Neural progenitor cell (in vitro differentiated cells): ENCODE measurements at regions not wholly inside any gene's neighbourhood (a gene's known extent, or its start where the extent isn't known, plus 50 kb on each side); places are given as distances from the start of the nearest gene placed in this dataset.
"Not testable (repeated sequence)": the region's sequence is repeated elsewhere in the genome, so short reads cannot be mapped to it uniquely, and the experiment has no call there.

Experiments used
- DNase-seq: peaks from one replicate; pipeline ENCODE4 v3.0.0-alpha.2; 2016; ENCODE audit warnings: low spot score
- H2AFZ ChIP-seq: fragments of 200-600 bp; sonication (generic); replicated peaks from 2 replicates; pipeline ENCODE4 v1.6.1; 2016; ENCODE audit warnings: antibody characterized with exemption
- H3F3A ChIP-seq: fragments of 200-600 bp; sonication (generic); 2 replicates; pipeline ENCODE4 v1.6.1; 2016; ENCODE audit warnings: antibody characterized with exemption, low read depth
- H3K27ac ChIP-seq: fragments of 200-600 bp; sonication (generic); 2 replicates; pipeline ENCODE4 v1.5.1; 2016; ENCODE audit warnings: mild to moderate bottlenecking
- H3K27me3 ChIP-seq: fragments of 200-600 bp; sonication (generic); 2 replicates; pipeline ENCODE4 v1.6.1; 2016; ENCODE audit warnings: mild to moderate bottlenecking, moderate library complexity
- H3K36me3 ChIP-seq: fragments of 200-600 bp; sonication (generic); 2 replicates; pipeline ENCODE4 v1.5.1; 2016
- H3K4me1 ChIP-seq: fragments of 200-600 bp; sonication (generic); 2 replicates; pipeline ENCODE4 v1.6.1; 2016; ENCODE audit warnings: mixed run types
- H3K4me2 ChIP-seq: fragments of 200-600 bp; sonication (generic); 2 replicates; pipeline ENCODE4 v1.6.1; 2016
- H3K4me3 ChIP-seq: fragments of 200-600 bp; sonication (generic); 2 replicates; pipeline ENCODE4 v1.5.1; 2016
- H3K79me2 ChIP-seq: fragments of 200-600 bp; sonication (generic); 2 replicates; pipeline ENCODE4 v1.6.1; 2016; ENCODE audit warnings: low read depth
- H3K9ac ChIP-seq: fragments of 200-600 bp; sonication (generic); 2 replicates; pipeline ENCODE4 v1.6.1; 2016
- H3K9me3 ChIP-seq: fragments of 200-600 bp; sonication (generic); 2 replicates; pipeline ENCODE4 v1.5.1; 2016; ENCODE audit warnings: low read depth
- H4K20me1 ChIP-seq: fragments of 200-600 bp; sonication (generic); 2 replicates; pipeline ENCODE4 v1.6.1; 2016; ENCODE audit warnings: low read depth
- H3K27ac Mint-ChIP-seq: 3 replicates; pipeline ENCODE4 v1.8.0; 2021; ENCODE audit warnings: mixed read lengths
- H3K27me3 Mint-ChIP-seq: 2 replicates; pipeline ENCODE4 v1.8.0; 2022; ENCODE audit warnings: low read depth, mild to moderate bottlenecking, inconsistent platforms, moderate library complexity, mixed read lengths; ENCODE audit not compliant: insufficient read depth
- H3K36me3 Mint-ChIP-seq: 3 replicates; pipeline ENCODE4 v1.8.0; 2021; ENCODE audit warnings: mixed read lengths
- H3K4me1 Mint-ChIP-seq: 3 replicates; pipeline ENCODE4 v1.8.0; 2021; ENCODE audit warnings: mixed read lengths
- H3K4me3 Mint-ChIP-seq: 3 replicates; pipeline ENCODE4 v1.8.0; 2021; ENCODE audit warnings: mild to moderate bottlenecking, moderate library complexity, mixed read lengths
- H3K9me3 Mint-ChIP-seq: 3 replicates; pipeline ENCODE4 v1.8.0; 2020; ENCODE audit warnings: mixed read lengths
- EZH2 ChIP-seq: fragments of 200-600 bp; sonication (generic); IDR thresholded peaks from 2 replicates; pipeline ENCODE4 v1.6.1; 2017; ENCODE audit warnings: antibody characterized with exemption, mild to moderate bottlenecking, moderate library complexity
- EZH2phosphoT487 ChIP-seq: fragments of 200-600 bp; sonication (generic); IDR thresholded peaks from 2 replicates; pipeline ENCODE4 v1.6.1; 2017; ENCODE audit warnings: antibody characterized with exemption
- TF ChIP-seq, protein P1 (sequence below): fragments of 200-600 bp; sonication (generic); IDR thresholded peaks from 2 replicates; pipeline ENCODE4 v1.5.1; 2017; ENCODE audit warnings: antibody characterized with exemption, mild to moderate bottlenecking

GRCh38 chr13:44312834-44313551, 60.6 kb upstream of the SERP2 start:
- no peak overlapping the region for H3K9ac ChIP-seq
- no peaks in the 10 kb centered on the region for H3K79me2 ChIP-seq

GRCh38 chr13:44313674-44314073, 60.0 kb upstream of the SERP2 start:
- no peak overlapping the region for H3K27ac Mint-ChIP-seq
- no peaks in the 10 kb centered on the region for H4K20me1 ChIP-seq
- H3K4me1 Mint-ChIP-seq: peaks cover 18% of the 10 kb centered on the region
- no peak overlapping the region for H3K4me2 ChIP-seq
- no peaks in the 10 kb centered on the region for H3K4me1 ChIP-seq
- TF ChIP-seq EZH2 (no peak), EZH2phosphoT487 (no peak)
- TF ChIP-seq, protein P1, sequence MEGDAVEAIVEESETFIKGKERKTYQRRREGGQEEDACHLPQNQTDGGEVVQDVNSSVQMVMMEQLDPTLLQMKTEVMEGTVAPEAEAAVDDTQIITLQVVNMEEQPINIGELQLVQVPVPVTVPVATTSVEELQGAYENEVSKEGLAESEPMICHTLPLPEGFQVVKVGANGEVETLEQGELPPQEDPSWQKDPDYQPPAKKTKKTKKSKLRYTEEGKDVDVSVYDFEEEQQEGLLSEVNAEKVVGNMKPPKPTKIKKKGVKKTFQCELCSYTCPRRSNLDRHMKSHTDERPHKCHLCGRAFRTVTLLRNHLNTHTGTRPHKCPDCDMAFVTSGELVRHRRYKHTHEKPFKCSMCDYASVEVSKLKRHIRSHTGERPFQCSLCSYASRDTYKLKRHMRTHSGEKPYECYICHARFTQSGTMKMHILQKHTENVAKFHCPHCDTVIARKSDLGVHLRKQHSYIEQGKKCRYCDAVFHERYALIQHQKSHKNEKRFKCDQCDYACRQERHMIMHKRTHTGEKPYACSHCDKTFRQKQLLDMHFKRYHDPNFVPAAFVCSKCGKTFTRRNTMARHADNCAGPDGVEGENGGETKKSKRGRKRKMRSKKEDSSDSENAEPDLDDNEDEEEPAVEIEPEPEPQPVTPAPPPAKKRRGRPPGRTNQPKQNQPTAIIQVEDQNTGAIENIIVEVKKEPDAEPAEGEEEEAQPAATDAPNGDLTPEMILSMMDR: no peak
- no peaks in the 10 kb centered on the region for H3K9me3 ChIP-seq
- H3K36me3 ChIP-seq: no peaks in the 10 kb centered on the region
- no peak for DNase-seq
- no peaks in the 10 kb centered on the region for H3K27me3 Mint-ChIP-seq
- no peaks in the 10 kb centered on the region for H3K79me2 ChIP-seq
- H3F3A ChIP-seq: no peaks in the 10 kb centered on the region
- H3K4me3 ChIP-seq: no peak overlapping the region
- no peak overlapping the region for H2AFZ ChIP-seq
- no peak overlapping the region for H3K4me3 Mint-ChIP-seq
- peaks cover 6% of the 10 kb centered on the region for H3K9me3 Mint-ChIP-seq
- peaks cover 10% of the 10 kb centered on the region for H3K27me3 ChIP-seq
- no peak overlapping the region for H3K27ac ChIP-seq
- no peak overlapping the region for H3K9ac ChIP-seq
- no peaks in the 10 kb centered on the region for H3K36me3 Mint-ChIP-seq

More at GRCh38 chr13:44312834-44313551, 60.6 kb upstream of the SERP2 start:
- TF ChIP-seq EZH2: no peak
- no peak for TF ChIP-seq EZH2phosphoT487
- TF ChIP-seq, protein P1: no peak
- H3K36me3 ChIP-seq: no peaks in the 10 kb centered on the region
- H4K20me1 ChIP-seq: no peaks in the 10 kb centered on the region
- Mint-ChIP-seq H3K27me3 (no peaks in the 10 kb centered on the region), H3K9me3 (peaks cover 8% of the 10 kb centered on the region), H3K27ac (no peak overlapping the region), H3K4me1 (peaks cover 18% of the 10 kb centered on the region), H3K4me3 (no peak overlapping the region), H3K36me3 (no peaks in the 10 kb centered on the region)
- no peaks in the 10 kb centered on the region for H3K9me3 ChIP-seq
- no peak overlapping the region for H2AFZ ChIP-seq
- H3K4me3 ChIP-seq: no peak overlapping the region
- no peak for DNase-seq
- peaks cover 17% of the 10 kb centered on the region for H3K27me3 ChIP-seq
- H3K4me2 ChIP-seq: no peak overlapping the region
- H3F3A ChIP-seq: no peaks in the 10 kb centered on the region
- no peak overlapping the region for H3K27ac ChIP-seq
- no peaks in the 10 kb centered on the region for H3K4me1 ChIP-seq

DNA sequence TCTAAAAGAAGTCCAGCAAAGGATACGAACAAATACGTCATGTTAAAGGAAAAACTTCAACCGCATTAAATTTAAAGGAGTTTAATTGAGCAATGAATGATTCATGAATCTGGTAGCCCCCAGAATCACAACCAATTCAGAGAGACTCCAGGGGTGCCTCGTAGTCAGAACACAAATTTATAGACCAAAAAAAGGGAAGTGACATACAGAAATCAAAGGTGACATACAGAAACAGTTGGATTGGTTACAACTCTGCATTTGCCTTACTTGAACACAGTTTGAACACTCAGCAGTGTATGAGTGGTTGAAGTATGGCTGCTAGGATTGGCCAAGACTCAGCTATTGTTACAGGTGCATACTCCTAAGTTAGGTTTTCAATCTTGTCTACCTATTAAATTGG, 59.5 kb upstream of the SERP2 start:
- not testable (repeated sequence) for H3K9me3 Mint-ChIP-seq, H3F3A ChIP-seq, H3K4me1 ChIP-seq, H3K4me3 Mint-ChIP-seq, H3K9me3 ChIP-seq, DNase-seq, H3K27me3 Mint-ChIP-seq, H3K36me3 ChIP-seq, H3K27ac Mint-ChIP-seq, H3K79me2 ChIP-seq, H2AFZ ChIP-seq, H3K27ac ChIP-seq, H3K36me3 Mint-ChIP-seq, H3K27me3 ChIP-seq, H3K4me2 ChIP-seq, H3K4me3 ChIP-seq, H4K20me1 ChIP-seq, H3K9ac ChIP-seq
- H3K4me1 Mint-ChIP-seq: peaks cover 18% of the 10 kb centered on the region

DNA sequence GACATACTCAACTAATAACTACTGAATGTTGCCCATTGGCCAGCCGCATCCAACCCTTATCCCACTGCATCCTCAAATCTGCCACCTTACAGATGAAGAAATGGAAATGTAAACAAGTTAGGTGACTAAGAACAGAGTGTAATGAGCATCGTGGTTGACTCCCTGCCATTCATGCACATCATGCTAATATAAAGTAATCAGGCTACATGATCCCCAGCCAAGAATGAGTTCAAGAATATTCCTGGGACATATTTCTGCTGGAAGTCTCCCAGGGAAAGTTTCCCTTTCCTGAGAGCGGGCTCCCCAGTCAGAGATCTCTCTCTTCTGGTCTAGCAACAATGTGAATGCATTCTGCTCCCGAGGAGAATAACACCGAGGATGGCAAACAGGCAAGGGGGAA, 55.9 kb upstream of the SERP2 start:
- H3K27ac Mint-ChIP-seq: no peak overlapping the region
- no peaks in the 10 kb centered on the region for H3K36me3 ChIP-seq

More for the DNA sequence above, 55.9 kb upstream of the SERP2 start:
- no peak overlapping the region for H3K4me3 ChIP-seq
- no peak overlapping the region for H3K4me2 ChIP-seq
- peaks cover 3% of the 10 kb centered on the region for H3K4me1 Mint-ChIP-seq
- no peak overlapping the region for H2AFZ ChIP-seq
- DNase-seq: no peak
- H3K9me3 ChIP-seq: no peaks in the 10 kb centered on the region
- H3K27me3 ChIP-seq: no peaks in the 10 kb centered on the region
- H3K36me3 Mint-ChIP-seq: no peaks in the 10 kb centered on the region
- H3K4me3 Mint-ChIP-seq: no peak overlapping the region
- no peaks in the 10 kb centered on the region for H3K4me1 ChIP-seq
- H4K20me1 ChIP-seq: no peaks in the 10 kb centered on the region
- H3K27ac ChIP-seq: no peak overlapping the region
- TF ChIP-seq EZH2phosphoT487 (no peak), EZH2 (no peak)
- TF ChIP-seq, protein P1: no peak
- no peaks in the 10 kb centered on the region for H3K27me3 Mint-ChIP-seq
- no peak overlapping the region for H3K9ac ChIP-seq
- peaks cover 9% of the 10 kb centered on the region for H3K9me3 Mint-ChIP-seq
- H3F3A ChIP-seq: no peaks in the 10 kb centered on the region
- H3K79me2 ChIP-seq: no peaks in the 10 kb centered on the region
